ENCODE measurements at regions not wholly inside any gene's neighbourhood (a gene's known extent, or its start where the extent isn't known, plus 50 kb on each side); places are given as distances from the start of the nearest gene placed in this dataset.
A peak's percentile ranks its signal among the peaks of the same experiment; 100 is the strongest.

GRCh38 chr15:47470983-47471382, 246.3 kb upstream of the SEMA6D start:
- H3K4me3 ChIP-seq (ENCODE audit: control insufficient read depth, low read depth, low read length), result no peak overlapping the region
- no peak for TF ChIP-seq CTCF (conservative IDR thresholded peaks at IDR 0.05; ENCODE audit: control insufficient read depth, insufficient read depth, low read depth, low read length)
- peak; percentile 21 for DNase-seq (ENCODE audit: low read depth)

- DNase-seq (ENCODE audit: low read depth), result no peak
- no peak overlapping the region for H3K4me3 ChIP-seq (ENCODE audit: control insufficient read depth, low read depth, low read length)
- no peak for TF ChIP-seq CTCF (conservative IDR thresholded peaks at IDR 0.05; ENCODE audit: control insufficient read depth, insufficient read depth, low read depth, low read length)
Measured at GRCh38 chr15:47473106-47473725, 244.1 kb upstream of the SEMA6D start.

- no peak for TF ChIP-seq CTCF (conservative IDR thresholded peaks at IDR 0.05; ENCODE audit: control insufficient read depth, insufficient read depth, low read depth, low read length)
- DNase-seq (ENCODE audit: low read depth), result peak; percentile 42
- no peak overlapping the region for H3K4me3 ChIP-seq (ENCODE audit: control insufficient read depth, low read depth, low read length)
Measured at GRCh38 chr15:47473832-47474231, 243.5 kb upstream of the SEMA6D start.

GRCh38 chr15:47475336-47475735, 242.0 kb upstream of the SEMA6D start:
- no peak for TF ChIP-seq CTCF (conservative IDR thresholded peaks at IDR 0.05; ENCODE audit: control insufficient read depth, insufficient read depth, low read depth, low read length)
- no peak for DNase-seq (ENCODE audit: low read depth)
- H3K4me3 ChIP-seq (ENCODE audit: control insufficient read depth, low read depth, low read length), result no peak overlapping the region

GRCh38 chr15:47477341-47477740, 240.0 kb upstream of the SEMA6D start:
- H3K4me3 ChIP-seq (ENCODE audit: control insufficient read depth, low read depth, low read length), result no peak overlapping the region
- DNase-seq (ENCODE audit: low read depth), result no peak
- no peak for TF ChIP-seq CTCF (conservative IDR thresholded peaks at IDR 0.05; ENCODE audit: control insufficient read depth, insufficient read depth, low read depth, low read length)

GRCh38 chr15:47484059-47484458, 233.2 kb upstream of the SEMA6D start:
- no peak for TF ChIP-seq CTCF (conservative IDR thresholded peaks at IDR 0.05; ENCODE audit: control insufficient read depth, insufficient read depth, low read depth, low read length)
- H3K4me3 ChIP-seq (ENCODE audit: control insufficient read depth, low read depth, low read length), result no peak overlapping the region
- no peak for DNase-seq (ENCODE audit: low read depth)

- no peak for DNase-seq (ENCODE audit: low read depth)
- no peak overlapping the region for H3K4me3 ChIP-seq (ENCODE audit: control insufficient read depth, low read depth, low read length)
- no peak for TF ChIP-seq CTCF (conservative IDR thresholded peaks at IDR 0.05; ENCODE audit: control insufficient read depth, insufficient read depth, low read depth, low read length)
Measured at GRCh38 chr15:47484997-47485396, 232.3 kb upstream of the SEMA6D start.
